ENCODE measurements at regions not wholly inside any gene's neighbourhood (a gene's known extent, or its start where the extent isn't known, plus 50 kb on each side); places are given as distances from the start of the nearest gene placed in this dataset.
A peak's percentile ranks its signal among the peaks of the same experiment; 100 is the strongest.

DNA sequence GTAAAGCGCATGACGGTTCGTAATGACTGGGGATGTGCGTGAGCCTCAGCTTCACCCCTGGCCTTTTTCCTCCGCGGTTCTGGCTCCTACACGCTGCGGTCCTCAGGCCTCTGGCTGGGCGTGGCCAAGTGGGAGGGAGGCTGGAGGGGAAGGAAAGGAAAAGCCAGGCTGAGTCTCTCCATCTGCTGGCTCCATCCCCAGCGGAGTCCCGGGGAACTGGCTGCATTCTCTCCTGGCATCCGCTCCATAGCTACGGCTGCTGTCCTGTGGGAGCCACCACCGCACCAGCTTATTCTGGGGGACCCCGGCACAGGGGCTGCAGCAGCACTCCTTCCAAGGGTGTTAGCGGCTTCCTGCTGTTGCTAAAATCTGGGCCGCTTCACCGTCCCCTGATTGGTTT lies 68.2 kb upstream of the SLC24A4 start:
- Histone ChIP-seq H4K20me1 (ENCODE audit: insufficient read depth, low read length) (no peaks in the 10 kb centered on the region), H3K9me2 (replicated peaks; ENCODE audit: insufficient read depth, low read length) (no peaks in the 10 kb centered on the region), H3K36me3 (replicated peaks; ENCODE audit: insufficient read depth, low read length) (no peaks in the 10 kb centered on the region), H3K4me3 (ENCODE audit: low read length) (no peak overlapping the region), H3K4me2 (ENCODE audit: low read depth, low read length) (no peak overlapping the region), H2AFZ (ENCODE audit: low read length) (no peak overlapping the region), H3K27ac (ENCODE audit: low read length) (no peak overlapping the region), H3K9me3 (replicated peaks; ENCODE audit: insufficient read depth, low read length) (no peaks in the 10 kb centered on the region), H3K9ac (ENCODE audit: low read length) (no peak overlapping the region), H3K4me1 (ENCODE audit: low read length) (peaks cover 9% of the 10 kb centered on the region), H3K79me2 (ENCODE audit: low read length) (no peaks in the 10 kb centered on the region), H3K27me3 (replicated peaks; ENCODE audit: insufficient read depth, low read length) (no peaks in the 10 kb centered on the region), H3F3A (ENCODE audit: insufficient read depth, low read length) (peaks cover 5% of the 10 kb centered on the region; the same call in 1 of the 2 replicates)
- TF ChIP-seq EZH2phosphoT487 (IDR thresholded peaks at IDR 0.05; ENCODE audit: low read length) (no peak), EZH2 (optimal IDR thresholded peaks at IDR 0.05; ENCODE audit: low read depth, low read length) (no peak)
- TF ChIP-seq, protein P1, sequence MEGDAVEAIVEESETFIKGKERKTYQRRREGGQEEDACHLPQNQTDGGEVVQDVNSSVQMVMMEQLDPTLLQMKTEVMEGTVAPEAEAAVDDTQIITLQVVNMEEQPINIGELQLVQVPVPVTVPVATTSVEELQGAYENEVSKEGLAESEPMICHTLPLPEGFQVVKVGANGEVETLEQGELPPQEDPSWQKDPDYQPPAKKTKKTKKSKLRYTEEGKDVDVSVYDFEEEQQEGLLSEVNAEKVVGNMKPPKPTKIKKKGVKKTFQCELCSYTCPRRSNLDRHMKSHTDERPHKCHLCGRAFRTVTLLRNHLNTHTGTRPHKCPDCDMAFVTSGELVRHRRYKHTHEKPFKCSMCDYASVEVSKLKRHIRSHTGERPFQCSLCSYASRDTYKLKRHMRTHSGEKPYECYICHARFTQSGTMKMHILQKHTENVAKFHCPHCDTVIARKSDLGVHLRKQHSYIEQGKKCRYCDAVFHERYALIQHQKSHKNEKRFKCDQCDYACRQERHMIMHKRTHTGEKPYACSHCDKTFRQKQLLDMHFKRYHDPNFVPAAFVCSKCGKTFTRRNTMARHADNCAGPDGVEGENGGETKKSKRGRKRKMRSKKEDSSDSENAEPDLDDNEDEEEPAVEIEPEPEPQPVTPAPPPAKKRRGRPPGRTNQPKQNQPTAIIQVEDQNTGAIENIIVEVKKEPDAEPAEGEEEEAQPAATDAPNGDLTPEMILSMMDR (IDR thresholded peaks at IDR 0.05; ENCODE audit: low read length), result no peak
- no peak for DNase-seq

DNA sequence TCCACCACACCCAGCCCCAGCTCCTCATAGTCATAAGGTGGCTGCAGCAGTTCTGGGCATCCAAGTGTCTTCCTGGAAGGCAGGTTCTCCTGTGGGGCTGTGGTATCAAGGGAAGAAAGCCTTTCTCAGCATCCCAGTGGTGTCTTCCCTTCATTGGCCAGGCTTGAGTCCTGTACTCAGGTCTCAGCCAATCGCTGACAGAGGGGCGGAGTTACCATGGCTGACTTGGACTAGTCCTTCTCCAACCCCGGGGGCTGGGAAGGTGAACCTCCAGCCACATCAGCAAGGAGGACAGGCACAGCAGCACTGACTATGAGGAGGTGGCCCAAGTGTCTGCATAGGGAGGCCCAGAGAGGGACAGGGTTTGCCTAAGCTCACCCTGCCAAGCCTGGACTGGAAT lies 64.0 kb upstream of the SLC24A4 start:
- Histone ChIP-seq H2AFZ (ENCODE audit: low read length) (no peak overlapping the region), H3K36me3 (replicated peaks; ENCODE audit: insufficient read depth, low read length) (no peaks in the 10 kb centered on the region), H3K27me3 (replicated peaks; ENCODE audit: insufficient read depth, low read length) (no peaks in the 10 kb centered on the region), H3K79me2 (ENCODE audit: low read length) (no peaks in the 10 kb centered on the region), H3K9ac (ENCODE audit: low read length) (no peak overlapping the region), H3K4me2 (ENCODE audit: low read depth, low read length) (no peak overlapping the region), H3K9me2 (replicated peaks; ENCODE audit: insufficient read depth, low read length) (no peaks in the 10 kb centered on the region), H4K20me1 (ENCODE audit: insufficient read depth, low read length) (no peaks in the 10 kb centered on the region), H3K9me3 (replicated peaks; ENCODE audit: insufficient read depth, low read length) (no peaks in the 10 kb centered on the region), H3K27ac (ENCODE audit: low read length) (no peak overlapping the region; the same call in 1 of the 2 replicates), H3F3A (ENCODE audit: insufficient read depth, low read length) (peaks cover 6% of the 10 kb centered on the region; the same call in 1 of the 2 replicates), H3K4me1 (ENCODE audit: low read length) (peaks cover 18% of the 10 kb centered on the region), H3K4me3 (ENCODE audit: low read length) (no peak overlapping the region)
- DNase-seq, result no peak
- TF ChIP-seq EZH2phosphoT487 (IDR thresholded peaks at IDR 0.05; ENCODE audit: low read length) (no peak), EZH2 (optimal IDR thresholded peaks at IDR 0.05; ENCODE audit: low read depth, low read length) (no peak)
- TF ChIP-seq, protein P1 (IDR thresholded peaks at IDR 0.05; ENCODE audit: low read length), result no peak

DNA sequence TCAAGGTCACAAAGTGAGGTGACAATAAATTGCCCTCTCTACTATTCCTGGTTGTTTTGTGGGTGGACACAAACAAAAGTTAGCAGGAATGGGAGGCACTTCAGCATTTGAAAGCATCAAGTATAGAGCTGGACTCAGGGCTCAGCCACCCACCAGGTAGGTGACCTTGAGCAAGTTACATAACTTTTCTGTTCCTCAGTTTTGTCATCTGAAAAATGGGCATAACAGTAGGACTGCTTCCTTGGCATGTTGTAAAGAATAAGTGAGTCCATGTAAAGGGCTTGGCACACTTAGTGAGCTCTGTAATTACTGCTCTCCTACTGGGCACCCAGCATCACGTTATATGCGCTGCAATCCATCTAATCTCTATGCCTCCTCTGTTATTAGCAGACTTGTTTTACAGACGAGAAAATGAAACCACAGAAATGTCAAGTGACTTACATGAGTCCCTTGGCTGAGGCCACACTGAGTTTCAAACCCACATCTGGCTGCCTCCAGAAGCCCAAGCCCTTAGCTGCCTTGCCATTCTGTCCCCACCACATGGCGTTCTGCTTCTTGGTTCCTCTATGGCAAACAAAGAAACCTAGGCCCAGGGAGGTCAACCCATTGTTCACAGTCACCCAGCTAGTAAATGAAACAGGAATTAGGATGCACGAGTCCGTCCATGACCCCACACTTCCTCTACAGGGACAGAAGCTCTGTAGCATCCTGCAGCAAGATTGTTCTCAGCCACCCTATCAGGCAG lies 63.2 kb upstream of the SLC24A4 start:
- H3F3A ChIP-seq (ENCODE audit: insufficient read depth, low read length), result peaks cover 6% of the 10 kb centered on the region; the same call in 1 of the 2 replicates
- peak overlapping the region; percentile 30; the same call in 1 of the 2 replicates for H3K9ac ChIP-seq (ENCODE audit: low read length)
- H3K9me3 ChIP-seq (replicated peaks; ENCODE audit: insufficient read depth, low read length), result no peaks in the 10 kb centered on the region
- H3K9me2 ChIP-seq (replicated peaks; ENCODE audit: insufficient read depth, low read length), result no peaks in the 10 kb centered on the region
- DNase-seq, result peak; percentile 74
- no peaks in the 10 kb centered on the region for H4K20me1 ChIP-seq (ENCODE audit: insufficient read depth, low read length)
- peaks cover 18% of the 10 kb centered on the region for H3K4me1 ChIP-seq (ENCODE audit: low read length)
- H3K36me3 ChIP-seq (replicated peaks; ENCODE audit: insufficient read depth, low read length), result no peaks in the 10 kb centered on the region
- H3K27me3 ChIP-seq (replicated peaks; ENCODE audit: insufficient read depth, low read length), result no peaks in the 10 kb centered on the region
- H3K4me2 ChIP-seq (ENCODE audit: low read depth, low read length), result peak overlapping the region; percentile 8; the same call in 1 of the 2 replicates
- TF ChIP-seq EZH2 (optimal IDR thresholded peaks at IDR 0.05; ENCODE audit: low read depth, low read length) (no peak), EZH2phosphoT487 (IDR thresholded peaks at IDR 0.05; ENCODE audit: low read length) (no peak)
- TF ChIP-seq, protein P1 (IDR thresholded peaks at IDR 0.05; ENCODE audit: low read length), result no peak
- no peaks in the 10 kb centered on the region for H3K79me2 ChIP-seq (ENCODE audit: low read length)
- H3K27ac ChIP-seq (ENCODE audit: low read length), result peak overlapping the region; percentile 66
- H3K4me3 ChIP-seq (ENCODE audit: low read length), result no peak overlapping the region
- H2AFZ ChIP-seq (ENCODE audit: low read length), result peak overlapping the region; percentile 12
